H9 (cell line): ENCODE measurements at regions not wholly inside any gene's neighbourhood (a gene's known extent, or its start where the extent isn't known, plus 50 kb on each side); places are given as distances from the start of the nearest gene placed in this dataset.

Experiments
- DNase-seq: peaks from one replicate; pipeline ENCODE4 v3.0.0-alpha.2; 2017
- H2AFZ ChIP-seq: one replicate; pipeline ENCODE4 v1.6.1; 2013; ENCODE audit warnings: mild to moderate bottlenecking, low read length, control low read depth, moderate library complexity
- H2AK5ac ChIP-seq: 2 replicates; pipeline ENCODE4 v1.6.1; 2013; ENCODE audit warnings: low read length, control low read depth, mixed read lengths; ENCODE audit not compliant: insufficient read length
- H2BK120ac ChIP-seq: one replicate; pipeline ENCODE4 v1.6.1; 2013; ENCODE audit warnings: low read depth, mild to moderate bottlenecking, low read length, control low read depth, inconsistent platforms; ENCODE audit not compliant: poor library complexity, severe bottlenecking
- H2BK12ac ChIP-seq: 2 replicates; pipeline ENCODE4 v1.6.1; 2013; ENCODE audit warnings: low read length, control low read depth, mixed read lengths, low read depth; ENCODE audit not compliant: insufficient read length
- H2BK15ac ChIP-seq: 2 replicates; pipeline ENCODE4 v1.6.1; 2013; ENCODE audit warnings: low read depth, low read length, control low read depth
- H2BK20ac ChIP-seq: one replicate; pipeline ENCODE4 v1.6.1; 2013; ENCODE audit warnings: low read depth, mild to moderate bottlenecking, low read length, control low read depth, inconsistent platforms; ENCODE audit not compliant: poor library complexity, severe bottlenecking
- H2BK5ac ChIP-seq: 2 replicates; pipeline ENCODE4 v1.6.1; 2013; ENCODE audit warnings: low read length, control low read depth, mixed read lengths; ENCODE audit not compliant: insufficient read length
- H3K14ac ChIP-seq: 2 replicates; pipeline ENCODE4 v1.6.1; 2013; ENCODE audit warnings: low read length, control low read depth; ENCODE audit not compliant: insufficient read depth
- H3K18ac ChIP-seq: 2 replicates; pipeline ENCODE4 v1.6.1; 2013; ENCODE audit warnings: low read depth, mild to moderate bottlenecking, mixed read lengths, low read length, control low read depth; ENCODE audit not compliant: insufficient read length
- H3K23ac ChIP-seq: 2 replicates; pipeline ENCODE4 v1.6.1; 2013; ENCODE audit warnings: low read length, control low read depth, mixed read lengths, low read depth; ENCODE audit not compliant: insufficient read length
- H3K23me2 ChIP-seq: 2 replicates; pipeline ENCODE4 v1.6.1; 2013; ENCODE audit warnings: low read depth, mild to moderate bottlenecking, mixed read lengths, low read length, control low read depth; ENCODE audit not compliant: insufficient read length, poor library complexity, severe bottlenecking
- H3K27ac ChIP-seq: 2 replicates; pipeline ENCODE4 v1.5.1; 2013; ENCODE audit warnings: low read length, control low read depth, mixed read lengths, low read depth; ENCODE audit not compliant: insufficient read length
- H3K27me3 ChIP-seq: 2 replicates; pipeline ENCODE4 v1.6.1; 2013; ENCODE audit warnings: low read length, control low read depth, inconsistent platforms; ENCODE audit not compliant: insufficient read depth
- H3K4ac ChIP-seq: 2 replicates; pipeline ENCODE4 v1.6.1; 2013; ENCODE audit warnings: low read depth, mild to moderate bottlenecking, control low read depth, inconsistent platforms, low read length, moderate library complexity
- H3K4me1 ChIP-seq: 2 replicates; pipeline ENCODE4 v1.6.1; 2013; ENCODE audit warnings: low read length, control low read depth, inconsistent platforms; ENCODE audit not compliant: insufficient read depth
- H3K4me2 ChIP-seq: 2 replicates; pipeline ENCODE4 v1.6.1; 2013; ENCODE audit warnings: low read length, control low read depth, mixed read lengths; ENCODE audit not compliant: insufficient read length, insufficient read depth
- H3K56ac ChIP-seq: 2 replicates; pipeline ENCODE4 v1.6.1; 2013; ENCODE audit warnings: low read depth, mild to moderate bottlenecking, mixed read lengths, low read length, control low read depth; ENCODE audit not compliant: insufficient read length
- H3K79me1 ChIP-seq: 2 replicates; pipeline ENCODE4 v1.6.1; 2013; ENCODE audit warnings: low read depth, mild to moderate bottlenecking, moderate library complexity, low read length, control low read depth, inconsistent platforms; ENCODE audit not compliant: insufficient read depth, poor library complexity, severe bottlenecking
- H3K79me2 ChIP-seq: 2 replicates; pipeline ENCODE4 v1.6.1; 2013; ENCODE audit warnings: low read length, control low read depth, inconsistent platforms; ENCODE audit not compliant: insufficient read depth
- H3K9ac ChIP-seq: 2 replicates; pipeline ENCODE4 v1.6.1; 2013; ENCODE audit warnings: low read length, control low read depth, mixed read lengths; ENCODE audit not compliant: insufficient read length; ENCODE audit errors: extremely low read depth
- H3K9me3 ChIP-seq: one replicate; pipeline ENCODE4 v1.6.1; 2013; ENCODE audit warnings: low read depth, low read length, inconsistent platforms; ENCODE audit not compliant: control insufficient read depth
- H3T11ph ChIP-seq: one replicate; pipeline ENCODE4 v1.6.1; 2013; ENCODE audit warnings: mild to moderate bottlenecking, low read length, control low read depth, inconsistent platforms
- H4K20me1 ChIP-seq: one replicate; pipeline ENCODE4 v1.6.1; 2013; ENCODE audit not compliant: control insufficient read depth, insufficient read length, insufficient read depth
- H4K5ac ChIP-seq: 2 replicates; pipeline ENCODE4 v1.6.1; 2013; ENCODE audit warnings: low read depth, mild to moderate bottlenecking, mixed read lengths, low read length, control low read depth; ENCODE audit not compliant: insufficient read length
- H4K8ac ChIP-seq: replicated peaks from 2 replicates; pipeline ENCODE4 v1.6.1; 2013; ENCODE audit warnings: low read length, control low read depth, mixed read lengths, low read depth; ENCODE audit not compliant: insufficient read length
- H4K91ac ChIP-seq: 2 replicates; pipeline ENCODE4 v1.6.1; 2013; ENCODE audit warnings: low read depth, mild to moderate bottlenecking, moderate library complexity, mixed read lengths, low read length, control low read depth; ENCODE audit not compliant: insufficient read length
- H3K27ac Mint-ChIP-seq, 3 experiments: 2 replicates in 2 of 3; 3 replicates in 1 of 3; pipeline ENCODE4 v1.8.0; 2020 to 2021; ENCODE audit warnings: mixed read lengths in 3 of 3, mild to moderate bottlenecking in 1 of 3, moderate library complexity in 1 of 3
- H3K27me3 Mint-ChIP-seq: 2 replicates; pipeline ENCODE4 v1.8.0; 2021; ENCODE audit warnings: low read depth, mild to moderate bottlenecking, moderate library complexity, mixed read lengths
- H3K36me3 Mint-ChIP-seq, 3 experiments: 2 replicates in 2 of 3; 3 replicates in 1 of 3; pipeline ENCODE4 v1.8.0; 2020 to 2021; ENCODE audit warnings: low read depth in 3 of 3, mixed read lengths in 3 of 3; ENCODE audit not compliant: insufficient read depth in 1 of 3
- H3K4me1 Mint-ChIP-seq, 2 experiments: 2 replicates each; pipeline ENCODE4 v1.8.0; 2020; ENCODE audit warnings: mixed read lengths in 2 of 2
- H3K4me3 Mint-ChIP-seq, 2 experiments: 2 replicates in 1 of 2; 3 replicates in 1 of 2; pipeline ENCODE4 v1.8.0; 2020 to 2021; ENCODE audit warnings: mild to moderate bottlenecking in 2 of 2, mixed read lengths in 2 of 2, moderate library complexity in 1 of 2
- H3K9me3 Mint-ChIP-seq, 2 experiments: 2 replicates in 1 of 2; 3 replicates in 1 of 2; pipeline ENCODE4 v1.8.0; 2020; ENCODE audit warnings: mild to moderate bottlenecking in 2 of 2, mixed read lengths in 2 of 2, moderate library complexity in 1 of 2
- CTCF ChIP-seq: fragments of 200-600 bp; sonication (generic); conservative IDR thresholded peaks from 3 replicates; pipeline ENCODE4 v1.8.0; 2021; ENCODE audit warnings: antibody characterized with exemption, mild to moderate bottlenecking
- WGBS: extraction: QIAGEN DNeasy Blood & Tissue Kit; methylation state at CpG from one replicate; pipeline ENCODE4 v1.1.7; 2013; ENCODE audit warnings: missing lambda C conversion rate, low lambda C conversion rate, mixed read lengths; ENCODE audit not compliant: insufficient read length; ENCODE audit errors: extremely low coverage; 5-methylcytosine and 5-hydroxymethylcytosine counted together

- H2AFZ ChIP-seq = no peak overlapping the region
- H4K20me1 ChIP-seq = no peaks in the 10 kb centered on the region
Observed at GRCh38 chr2:84302513-84303412, 156.3 kb downstream of the SUCLG1 start.

More at GRCh38 chr2:84302513-84303412, 156.3 kb downstream of the SUCLG1 start:
- H3K79me1 ChIP-seq = no peaks in the 10 kb centered on the region
- H3K27me3 ChIP-seq = no peaks in the 10 kb centered on the region
- peak; percentile 94 for TF ChIP-seq CTCF
- peaks cover 18% of the 10 kb centered on the region for H3K9me3 ChIP-seq
- H2BK15ac ChIP-seq = no peak overlapping the region
- H3K4me1 Mint-ChIP-seq = peaks cover 24 to 30% of the 10 kb centered on the region in 2 experiments
- DNase-seq = peak; percentile 62
- no peak overlapping the region for H3K27ac ChIP-seq
- H3K27ac Mint-ChIP-seq = 0 out of 7 replicates have a peak overlapping the region, but pooled peaks of 1 of the 3 experiments have one; percentile 7
- H3K79me2 ChIP-seq = no peaks in the 10 kb centered on the region
- H2BK5ac ChIP-seq = no peak overlapping the region
- no peak overlapping the region for H4K5ac ChIP-seq
- no peak overlapping the region for H4K8ac ChIP-seq
- H3K36me3 Mint-ChIP-seq = peaks cover 27 to 33% (median 28%) of the 10 kb centered on the region in 3 experiments
- no peak overlapping the region for H3K14ac ChIP-seq
- no CpG with 5 or more reads among the region's 3 CpGs for WGBS
- H2BK12ac ChIP-seq = no peak overlapping the region
- H3K4me3 Mint-ChIP-seq = no peak overlapping the region
- peaks cover 32 to 38% of the 10 kb centered on the region in 2 experiments for H3K9me3 Mint-ChIP-seq
- no peak overlapping the region for H3K9ac ChIP-seq
- no peaks in the 10 kb centered on the region for H3K4me1 ChIP-seq
- H3K4me2 ChIP-seq = no peak overlapping the region
- no peak overlapping the region for H3K18ac ChIP-seq
- no peak overlapping the region for H3K4ac ChIP-seq
- no peak overlapping the region for H3T11ph ChIP-seq
- no peak overlapping the region for H2BK120ac ChIP-seq
- no peak overlapping the region for H2AK5ac ChIP-seq
- no peak overlapping the region for H3K23ac ChIP-seq
- H3K23me2 ChIP-seq = no peaks in the 10 kb centered on the region
- H3K27me3 Mint-ChIP-seq = peaks cover under 1% of the 10 kb centered on the region
- no peak overlapping the region for H2BK20ac ChIP-seq
- H4K91ac ChIP-seq = no peak overlapping the region
- no peak overlapping the region for H3K56ac ChIP-seq
